Myocyte (in vitro differentiated cells): ENCODE measurements at regions not wholly inside any gene's neighbourhood (a gene's known extent, or its start where the extent isn't known, plus 50 kb on each side); places are given as distances from the start of the nearest gene placed in this dataset.
"Not testable (repeated sequence)": the region's sequence is repeated elsewhere in the genome, so short reads cannot be mapped to it uniquely, and the experiment has no call there.

Source experiments
- DNase-seq: peaks from one replicate; pipeline ENCODE4 v3.0.0-alpha.2; 2012; ENCODE audit warnings: low read depth

DNA sequence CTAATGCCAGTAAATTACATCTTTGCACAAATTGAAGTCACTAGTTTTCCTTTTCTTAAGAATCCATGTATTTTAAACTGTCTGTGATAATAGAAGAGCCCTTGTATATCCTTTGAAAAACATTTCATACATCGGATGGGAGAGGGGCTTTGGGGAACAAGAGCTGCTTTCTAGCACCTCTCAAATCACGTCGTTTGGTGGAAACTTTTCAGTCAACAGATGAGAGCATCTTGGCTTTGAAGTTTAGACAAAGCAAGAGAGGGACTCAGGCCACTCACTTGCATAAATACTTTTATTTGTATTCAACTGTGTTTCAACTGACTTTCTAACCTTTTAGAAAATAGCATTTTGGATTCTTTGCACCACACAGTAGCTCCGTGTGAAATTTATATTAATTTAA, 502.3 kb upstream of the IMPG1 start:
- DNase-seq = no peak

DNA sequence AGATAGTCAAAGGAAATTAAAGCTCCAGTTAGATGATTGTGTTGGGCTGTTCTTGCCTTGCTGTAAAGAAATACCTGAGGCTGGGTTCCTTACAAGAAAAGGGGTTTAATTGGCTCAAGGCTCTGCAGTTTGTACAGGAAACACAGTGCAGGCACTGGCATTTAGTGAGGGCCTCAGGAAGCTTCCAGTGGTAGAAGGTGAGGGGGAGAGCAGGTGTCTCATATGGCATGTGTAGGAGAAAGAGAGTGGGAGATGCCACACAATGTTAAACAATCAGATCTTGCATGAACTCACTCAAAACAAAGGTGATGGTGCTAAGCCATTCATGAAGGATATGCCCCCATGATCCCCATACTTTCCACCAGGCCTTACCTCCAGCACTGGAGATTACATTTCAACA, 493.5 kb upstream of the IMPG1 start:
- DNase-seq = no peak

DNA sequence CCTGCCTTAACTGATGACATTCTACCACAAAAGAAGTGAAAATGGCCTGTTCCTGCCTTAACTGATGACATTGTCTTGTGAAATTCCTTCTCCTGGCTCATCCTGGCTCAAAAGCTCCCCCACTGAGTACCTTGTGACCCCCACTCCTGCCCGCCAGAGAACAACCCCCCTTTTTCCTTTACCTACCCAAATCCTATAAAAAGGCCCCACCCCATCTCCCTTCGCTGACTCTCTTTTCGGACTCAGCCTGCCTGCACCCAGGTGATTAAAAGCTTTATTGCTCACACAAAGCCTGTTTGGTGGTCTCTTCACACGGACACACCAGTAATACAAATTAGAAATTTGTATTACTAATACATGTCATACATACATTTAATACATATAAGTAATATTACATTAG, 489.9 kb upstream of the IMPG1 start:
- not testable (repeated sequence) for DNase-seq

DNA sequence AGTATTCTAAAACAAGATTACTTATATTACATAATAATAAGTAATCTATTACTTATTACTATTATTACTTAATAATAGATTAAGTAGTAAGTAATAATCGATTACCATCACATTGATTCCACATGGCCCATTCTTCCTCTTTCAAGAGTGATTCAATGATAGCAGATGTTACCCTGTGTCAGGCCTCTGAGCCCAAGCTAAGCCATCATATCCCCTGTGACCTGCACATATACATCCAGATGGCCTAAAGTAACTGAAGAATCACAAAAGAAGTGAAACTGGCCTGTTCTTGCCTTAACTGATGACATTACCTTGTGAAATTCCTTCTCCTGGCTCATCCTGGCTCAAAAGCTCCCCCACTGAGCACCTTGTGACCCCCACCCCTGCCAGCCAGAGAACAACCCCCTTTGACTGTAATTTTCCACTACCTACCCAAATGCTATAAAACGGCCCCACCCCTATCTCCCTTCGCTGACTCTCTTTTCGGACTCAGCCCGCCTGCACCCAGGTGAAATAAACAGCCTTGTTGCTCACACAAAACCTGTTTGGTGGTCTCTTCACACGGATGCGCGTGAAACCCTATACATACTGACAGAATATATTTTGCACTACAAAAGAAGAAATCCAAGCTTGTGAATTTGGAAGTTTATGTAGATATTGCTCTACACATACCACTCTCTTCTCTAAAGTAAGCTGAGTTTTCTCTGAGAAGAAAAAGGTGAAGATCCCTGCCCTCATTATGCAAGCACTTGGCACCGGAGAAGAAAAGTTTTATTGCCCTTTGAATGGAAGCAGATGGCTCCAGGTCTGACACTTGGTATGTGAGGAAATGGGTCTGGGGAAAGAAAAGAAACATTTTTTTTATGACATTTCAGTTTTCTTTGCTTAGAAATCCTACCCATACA, 488.6 kb upstream of the IMPG1 start:
- not testable (repeated sequence) for DNase-seq

DNA sequence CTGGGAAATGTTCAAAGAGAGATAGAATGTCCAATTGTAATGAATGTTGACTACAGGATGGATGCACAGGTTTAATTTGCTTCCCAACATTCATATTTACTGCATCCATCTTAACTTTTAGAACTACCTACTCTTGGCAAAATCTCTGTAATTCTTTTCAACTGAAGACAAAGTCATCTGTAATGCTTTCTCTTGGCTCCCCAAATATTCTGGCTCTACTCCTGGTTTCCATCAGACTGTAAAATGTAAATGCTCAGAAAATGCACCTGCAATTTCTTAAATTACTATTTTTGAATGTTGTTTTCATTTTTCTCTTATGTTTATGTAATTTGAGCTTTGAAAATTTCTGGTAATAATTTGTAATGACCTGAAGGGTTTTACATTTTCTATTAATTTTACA, 480.8 kb upstream of the IMPG1 start:
- DNase-seq = no peak

DNA sequence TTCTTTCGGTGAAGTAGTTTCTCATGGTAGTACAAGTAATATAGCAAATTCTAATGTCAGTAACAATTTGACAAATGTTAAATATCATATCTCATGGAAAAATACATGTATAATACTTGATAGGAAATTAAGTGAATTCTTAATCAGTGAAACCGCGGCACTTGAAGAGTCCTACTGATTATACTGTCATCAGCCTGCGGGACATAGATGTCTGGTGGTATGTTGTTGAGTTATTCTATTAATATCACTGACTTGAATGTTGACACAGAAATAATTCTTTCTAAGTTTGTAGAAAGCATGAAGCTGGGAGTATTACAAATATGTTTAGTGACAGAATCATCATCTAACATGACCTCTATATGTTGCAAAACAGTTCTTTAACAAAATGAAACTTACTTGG, 479.8 kb upstream of the IMPG1 start:
- DNase-seq = no peak

DNA sequence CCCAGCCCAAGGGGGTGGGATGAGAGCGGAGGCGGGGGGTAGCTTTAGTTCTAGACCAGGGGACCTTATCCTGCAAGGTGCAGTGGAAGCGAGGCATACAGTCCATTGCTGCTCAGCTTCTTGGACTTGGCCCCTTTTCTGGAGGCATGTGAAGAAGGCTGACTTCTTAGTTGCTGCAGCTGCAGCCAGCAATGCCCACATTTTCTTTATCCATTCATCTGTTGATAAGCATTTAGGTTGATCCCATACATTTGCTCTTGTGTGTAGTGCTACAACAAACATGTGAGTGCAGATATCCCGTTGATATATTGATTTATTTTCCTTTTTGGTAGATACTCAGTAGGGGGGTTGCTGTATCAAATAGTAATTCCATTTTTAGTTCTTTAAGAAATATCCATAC, 461.2 kb upstream of the IMPG1 start:
- no peak for DNase-seq

DNA sequence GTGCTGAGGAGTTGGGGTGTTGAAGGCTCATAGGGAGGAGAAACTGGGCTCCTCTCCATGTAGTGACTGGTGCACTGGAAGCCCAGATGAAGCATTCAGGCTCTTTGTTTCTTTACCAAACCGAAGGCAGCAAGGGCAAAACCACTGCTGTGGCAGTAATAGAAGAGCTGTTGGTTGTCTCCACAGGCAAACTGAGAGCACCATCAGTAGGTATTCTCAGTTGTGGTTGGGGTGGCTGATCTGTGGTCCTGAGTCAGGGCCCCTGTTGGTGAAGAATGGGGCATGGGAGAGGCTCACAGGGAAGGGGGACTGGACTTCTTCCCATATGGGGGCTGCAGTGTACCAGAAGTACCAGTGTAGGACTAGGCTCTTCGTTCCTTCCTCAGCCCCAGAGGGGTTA, 460.2 kb upstream of the IMPG1 start:
- no peak for DNase-seq

DNA sequence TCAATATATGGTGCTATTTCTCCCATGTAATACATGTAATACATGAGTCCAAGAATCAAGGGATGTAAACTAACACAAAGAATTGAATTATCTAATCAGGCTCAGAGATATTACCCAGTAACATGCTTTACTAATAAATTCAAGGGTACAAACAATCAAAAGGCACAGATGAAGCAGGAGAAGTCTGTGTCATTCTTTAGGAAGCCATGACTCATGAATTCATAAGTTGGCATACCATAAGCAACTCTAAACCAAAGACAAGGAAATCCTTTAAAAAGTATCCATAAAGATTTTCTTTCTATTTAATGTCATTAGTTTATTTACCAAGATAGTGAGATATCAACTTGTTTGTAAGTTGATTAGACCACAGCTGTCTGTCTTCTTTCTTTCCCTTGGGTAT, 446.0 kb upstream of the IMPG1 start:
- no peak for DNase-seq

DNA sequence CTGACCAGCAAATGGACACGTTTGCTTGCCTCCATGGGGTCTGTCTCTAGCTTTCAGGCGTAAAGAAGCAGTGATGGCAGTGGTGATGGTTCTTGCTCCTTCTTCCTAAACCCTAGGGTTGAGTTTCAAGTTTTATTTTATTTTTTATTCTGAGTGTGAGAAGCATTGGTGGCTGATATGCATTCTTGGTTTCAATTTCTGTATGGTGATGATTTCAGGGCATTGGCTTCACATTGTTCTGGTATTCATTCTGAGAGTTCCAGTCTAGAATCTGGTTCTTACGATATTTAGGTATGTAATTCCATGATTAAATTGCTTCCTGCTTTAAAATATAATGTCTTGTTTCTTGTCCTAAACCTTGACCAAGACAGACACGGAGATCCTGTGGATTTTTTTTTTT, 444.5 kb upstream of the IMPG1 start:
- DNase-seq = no peak

DNA sequence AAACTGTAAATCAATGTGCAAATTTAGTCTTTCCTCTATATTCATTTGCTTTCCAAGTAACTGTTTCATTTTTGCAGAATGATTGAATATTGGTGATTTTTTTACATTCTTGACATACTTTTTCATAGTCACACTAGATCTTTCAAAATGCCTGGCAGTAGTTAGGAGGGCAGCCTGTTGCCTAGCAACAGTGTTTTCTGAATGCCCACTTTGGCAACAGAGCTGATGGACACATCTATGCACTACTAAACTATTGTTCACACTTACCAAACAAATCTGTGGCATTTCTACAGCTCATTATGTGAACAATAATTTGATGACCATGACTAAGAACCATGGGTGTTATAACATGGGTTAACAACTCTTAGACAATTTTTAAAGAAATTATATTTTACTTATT, 438.0 kb upstream of the IMPG1 start:
- DNase-seq = no peak

DNA sequence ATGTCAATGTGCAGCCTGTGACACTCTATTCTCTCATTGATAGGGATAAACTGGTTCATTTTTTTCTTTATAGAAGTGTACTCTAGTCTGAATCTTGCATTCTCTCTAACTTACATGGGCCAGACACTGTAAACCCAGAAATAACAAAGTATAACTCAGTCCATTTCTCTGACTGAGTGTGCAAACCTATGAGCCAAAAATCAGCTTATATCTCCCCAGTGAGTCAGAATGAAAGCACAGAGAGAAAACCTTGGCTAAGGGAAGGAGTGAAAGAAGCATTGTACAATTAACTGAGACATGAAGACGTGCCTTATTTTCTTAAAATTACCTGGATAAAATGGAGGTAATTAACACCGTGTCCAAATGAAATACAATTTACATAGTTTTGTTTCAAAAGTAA, 436.9 kb upstream of the IMPG1 start:
- no peak for DNase-seq

DNA sequence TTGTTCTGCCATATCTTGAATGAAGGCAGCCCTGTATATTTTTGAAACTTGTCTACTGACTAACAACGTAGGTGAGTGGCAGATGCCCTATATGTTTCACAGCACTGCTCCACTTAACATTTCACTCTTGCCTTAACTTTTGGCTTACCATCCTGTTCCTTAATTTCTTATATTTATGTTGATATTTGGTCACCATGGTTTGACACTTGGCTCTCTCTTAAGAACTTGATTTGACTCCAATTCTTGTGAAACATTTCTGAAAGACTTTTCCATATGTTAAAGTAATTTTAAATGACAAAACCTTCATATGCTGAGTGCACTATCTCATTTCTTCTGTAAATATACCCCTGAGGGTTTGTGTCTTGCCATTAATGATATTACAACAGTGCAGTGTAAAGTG, 434.3 kb upstream of the IMPG1 start:
- DNase-seq = no peak

DNA sequence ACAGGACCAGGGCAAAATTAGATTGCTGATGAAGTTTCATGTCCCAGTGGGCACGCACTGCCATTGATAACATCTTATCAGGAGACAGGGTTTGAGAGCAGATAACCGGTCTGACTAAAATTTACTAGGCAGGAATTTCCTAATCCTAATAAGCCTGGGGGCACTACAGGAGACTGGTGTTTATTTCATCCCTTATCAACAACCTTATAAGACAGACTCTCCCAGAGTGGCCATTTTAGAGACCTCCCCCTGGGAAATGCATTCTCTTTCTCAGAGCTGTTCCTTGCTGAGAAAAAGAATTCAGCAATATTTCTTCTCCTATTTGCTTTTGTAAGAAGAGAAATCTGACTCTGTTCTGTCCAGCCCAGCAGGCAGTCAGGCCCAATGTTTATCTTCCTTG, 423.4 kb upstream of the IMPG1 start:
- DNase-seq = no peak

DNA sequence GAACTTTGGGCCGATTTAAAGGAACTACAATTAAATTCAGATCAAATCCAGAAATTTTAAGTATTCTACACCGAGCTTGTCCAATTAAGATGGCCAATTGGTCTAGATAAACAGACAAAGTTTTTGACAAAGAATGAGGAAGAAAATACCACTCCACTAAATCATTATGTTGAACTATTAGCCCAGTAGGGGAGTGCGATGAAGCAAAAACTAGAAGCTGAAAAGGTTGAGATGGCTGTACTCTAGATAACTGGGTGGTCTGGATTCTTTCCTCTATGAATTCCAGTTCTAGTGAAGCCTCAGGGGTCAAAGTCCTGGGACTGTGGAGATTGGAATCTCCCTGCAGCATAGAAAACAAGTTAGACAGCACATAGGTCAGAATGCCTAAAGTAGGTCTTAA, 418.9 kb upstream of the IMPG1 start:
- DNase-seq = not testable (repeated sequence)

DNA sequence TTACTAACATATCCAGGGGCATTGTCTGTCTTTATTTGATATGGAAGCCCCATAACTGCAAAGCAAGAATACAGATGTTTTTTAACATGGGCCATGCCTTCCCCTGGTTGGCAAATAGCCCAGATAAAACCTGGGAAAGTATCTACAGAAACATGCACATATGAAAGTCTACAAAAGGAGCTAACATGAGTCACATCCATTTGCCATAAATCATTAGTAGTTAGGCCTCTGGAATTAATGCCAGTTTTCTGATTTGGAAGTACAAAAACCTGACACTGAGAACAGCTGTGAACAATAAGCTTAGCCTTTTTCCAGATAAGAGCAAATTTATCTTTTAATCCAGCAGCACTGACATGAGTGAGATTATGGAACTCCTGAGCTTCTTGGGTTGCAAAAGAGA, 418.0 kb upstream of the IMPG1 start:
- no peak for DNase-seq

DNA sequence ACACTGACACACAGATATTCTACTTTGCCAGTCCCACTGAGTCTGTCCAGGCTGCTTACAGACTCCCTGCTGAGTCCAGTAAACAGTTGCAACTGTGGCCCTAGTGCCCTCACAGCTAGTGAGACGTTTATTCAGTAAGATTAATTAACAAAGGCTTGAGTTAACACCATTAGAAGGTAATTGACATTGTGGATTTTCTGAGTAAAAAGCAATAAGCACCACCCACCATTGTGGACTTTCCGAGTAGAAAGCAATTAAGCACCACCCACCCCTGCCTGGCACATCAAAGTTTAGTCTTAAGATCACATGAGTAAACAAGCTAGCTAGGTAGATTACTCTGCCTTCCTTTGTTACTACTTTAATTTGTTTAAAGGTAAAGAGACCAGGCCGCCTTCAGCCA, 408.6 kb upstream of the IMPG1 start:
- no peak for DNase-seq

DNA sequence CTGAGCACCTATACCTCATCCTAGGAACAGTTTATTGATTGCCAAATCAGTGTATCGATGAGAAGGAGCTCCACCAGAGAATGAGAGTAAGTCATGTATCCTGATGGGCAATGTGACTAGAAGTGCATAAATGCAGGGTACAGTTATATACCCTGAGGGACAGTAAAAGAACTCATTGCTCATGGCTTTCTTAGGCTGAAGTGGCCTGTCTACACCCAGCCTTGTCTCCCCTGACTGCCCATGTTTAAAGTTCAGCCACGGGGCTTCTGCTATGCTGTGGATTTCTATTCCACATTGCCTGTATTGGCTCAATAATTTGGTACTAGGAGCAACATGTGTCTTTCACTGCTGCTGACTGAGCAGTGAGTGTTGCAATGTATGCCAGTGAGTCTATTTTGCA, 400.4 kb upstream of the IMPG1 start:
- no peak for DNase-seq

DNA sequence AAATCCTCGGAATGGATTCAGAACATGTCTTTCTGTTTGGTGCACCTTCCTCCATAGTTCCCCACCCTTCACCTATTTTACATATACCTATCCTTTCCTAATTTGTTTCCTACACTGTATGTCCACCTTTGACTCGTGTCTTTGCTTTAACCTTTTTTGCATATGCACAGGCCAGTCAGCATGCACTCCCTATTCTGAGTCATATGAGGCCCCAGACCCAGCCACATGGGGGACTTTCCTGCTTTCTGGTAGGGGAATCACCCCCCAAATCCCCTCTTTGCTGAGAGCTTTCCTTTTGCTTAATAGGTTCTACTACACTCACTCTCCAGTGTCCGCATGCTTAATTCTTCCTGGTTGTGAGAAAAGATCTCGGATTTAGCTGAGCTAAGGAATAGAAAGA, 393.8 kb upstream of the IMPG1 start:
- no peak for DNase-seq

DNA sequence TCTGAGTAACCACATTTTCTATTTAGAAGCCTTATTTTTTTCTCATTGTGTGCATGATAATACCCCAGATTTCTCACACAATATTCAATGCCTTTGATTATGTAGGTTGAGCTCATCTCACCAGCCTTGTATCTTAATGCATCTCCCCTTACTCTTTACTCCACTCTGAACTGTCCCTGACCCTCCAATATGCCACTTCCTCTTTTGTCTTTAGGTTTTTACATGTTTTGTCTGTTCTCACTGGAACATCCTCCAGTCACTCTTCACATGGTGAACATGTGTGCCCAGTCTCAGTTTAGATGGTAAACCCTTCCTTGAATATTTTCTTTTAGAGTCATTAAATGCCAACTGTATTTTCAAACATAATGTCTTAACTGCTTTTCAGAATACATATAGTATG, 392.9 kb upstream of the IMPG1 start:
- no peak for DNase-seq

DNA sequence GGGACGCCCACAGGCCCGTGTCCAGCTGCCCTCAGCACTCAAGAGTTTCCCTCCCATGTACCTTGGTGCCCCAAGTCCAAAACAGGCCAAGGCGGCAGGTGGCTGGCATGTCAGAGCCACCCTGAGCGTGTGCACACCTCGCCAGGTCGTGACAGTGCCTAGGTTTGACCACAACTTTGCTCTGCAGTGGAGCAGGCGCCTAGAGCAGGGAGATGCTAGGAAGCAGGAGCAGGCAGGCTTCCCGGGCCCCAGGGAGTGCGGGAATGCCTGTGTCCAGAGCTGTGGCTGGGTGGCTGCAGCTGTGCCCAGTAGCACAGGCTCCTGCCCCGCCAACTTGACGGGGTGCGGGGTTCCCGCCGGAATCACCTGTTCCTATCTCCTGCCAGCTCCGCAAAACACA, 380.8 kb upstream of the IMPG1 start:
- DNase-seq = no peak

DNA sequence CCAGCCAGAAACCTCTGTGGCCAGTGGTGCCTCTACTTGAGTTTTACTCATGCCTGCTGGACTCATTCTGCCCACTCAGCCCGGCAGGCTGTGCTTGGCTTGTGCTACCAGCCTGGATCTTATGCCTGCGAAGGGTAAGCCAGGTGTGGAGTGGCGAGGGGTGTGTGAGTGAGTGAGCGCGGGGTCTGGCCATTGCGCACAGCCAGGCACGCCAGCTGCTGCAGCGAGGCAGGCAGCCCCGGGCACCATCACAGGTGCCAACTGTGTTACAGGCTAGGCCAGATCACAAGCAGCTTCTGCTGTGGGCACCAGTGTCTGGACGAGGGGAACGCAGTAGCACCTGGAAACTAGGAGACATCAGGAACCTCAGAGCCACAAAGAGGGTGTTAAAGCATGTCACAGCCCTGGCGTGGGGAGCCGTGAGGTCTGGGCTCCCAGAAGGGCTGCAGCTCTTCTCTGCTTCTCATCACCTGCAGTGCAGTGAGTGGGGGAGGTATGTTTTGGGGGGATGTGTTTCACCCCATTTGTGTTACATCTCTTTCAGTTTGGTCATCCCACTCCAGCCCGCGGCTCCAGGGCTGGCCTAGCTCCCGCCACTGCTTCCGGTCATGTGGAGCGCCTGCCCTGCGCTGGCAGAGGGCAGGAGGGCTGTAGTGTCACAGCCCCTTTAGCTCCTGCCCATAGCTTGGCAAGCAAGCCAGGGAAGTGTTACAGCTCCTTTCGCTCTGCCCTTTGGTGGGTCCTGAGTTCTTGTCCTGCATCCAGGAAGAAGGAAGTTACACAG, 379.7 kb upstream of the IMPG1 start:
- DNase-seq = no peak

DNA sequence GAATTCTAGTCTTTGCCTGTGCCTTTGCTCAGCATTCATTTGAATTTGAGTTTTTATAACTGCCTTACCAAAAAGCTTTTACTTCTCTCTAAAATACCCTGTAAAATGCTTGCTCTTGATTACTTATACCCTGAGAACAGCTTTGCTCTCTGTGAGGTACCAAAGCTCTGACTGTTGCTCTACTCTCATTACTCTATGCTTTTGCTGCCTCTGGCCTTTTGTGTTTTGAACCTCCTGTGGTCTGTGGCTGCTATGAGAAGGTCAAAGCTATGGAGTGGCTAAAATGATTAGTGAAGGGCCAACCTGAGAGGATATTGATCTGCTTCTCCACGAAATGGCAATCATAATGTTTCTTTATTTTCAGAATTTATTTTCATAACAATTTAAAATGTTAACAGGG, 375.6 kb upstream of the IMPG1 start:
- DNase-seq = no peak
